NB4 (cell line): ENCODE measurements at regions not wholly inside any gene's neighbourhood (a gene's known extent, or its start where the extent isn't known, plus 50 kb on each side); places are given as distances from the start of the nearest gene placed in this dataset.

Experiments used
- DNase-seq: peaks from one replicate; pipeline ENCODE4 v3.0.0; 2010; ENCODE audit warnings: low read depth
- H3K4me3 ChIP-seq: one replicate; pipeline ENCODE4 v1.5.1; 2011; ENCODE audit warnings: mild to moderate bottlenecking, low read depth, low read length, moderate library complexity
- MYC ChIP-seq: IDR thresholded peaks from 2 replicates; pipeline ENCODE4 v1.6.1; 2011; ENCODE audit warnings: low read depth, low read length
- POLR2A ChIP-seq: IDR thresholded peaks from 2 replicates; pipeline ENCODE4 v1.6.1; 2011; ENCODE audit warnings: mild to moderate bottlenecking; ENCODE audit not compliant: insufficient read length; ENCODE audit errors: extremely low read depth
- TF ChIP-seq, protein P1 (sequence below): IDR thresholded peaks from one replicate; pipeline ENCODE4 v1.5.1; 2012; ENCODE audit warnings: low read depth, low read length
- TF ChIP-seq, protein P2 (sequence below): IDR thresholded peaks from 2 replicates; pipeline ENCODE4 v1.6.1; 2011; ENCODE audit warnings: low read depth, low read length

DNA sequence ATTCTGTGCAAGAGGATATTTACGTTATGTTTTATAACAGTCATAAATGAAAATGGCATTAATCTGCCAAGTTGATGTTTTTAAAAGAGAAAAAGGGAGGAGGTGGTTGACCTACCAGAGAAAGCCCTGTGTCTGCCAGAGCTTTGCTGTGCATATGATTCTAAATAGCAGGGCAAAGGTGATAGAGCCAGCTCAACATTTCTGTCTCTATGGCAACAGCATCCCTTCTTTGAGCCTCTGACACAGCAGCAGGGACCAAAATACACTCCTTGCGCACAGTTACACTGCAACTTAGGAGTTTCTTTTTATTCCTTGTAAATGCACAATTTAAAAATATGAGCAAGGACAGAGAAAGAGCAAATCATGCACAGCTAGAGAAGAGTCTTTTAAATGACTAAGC is 133.3 kb upstream of the RAI2 start:
- DNase-seq: no peak
- TF ChIP-seq, protein P1, sequence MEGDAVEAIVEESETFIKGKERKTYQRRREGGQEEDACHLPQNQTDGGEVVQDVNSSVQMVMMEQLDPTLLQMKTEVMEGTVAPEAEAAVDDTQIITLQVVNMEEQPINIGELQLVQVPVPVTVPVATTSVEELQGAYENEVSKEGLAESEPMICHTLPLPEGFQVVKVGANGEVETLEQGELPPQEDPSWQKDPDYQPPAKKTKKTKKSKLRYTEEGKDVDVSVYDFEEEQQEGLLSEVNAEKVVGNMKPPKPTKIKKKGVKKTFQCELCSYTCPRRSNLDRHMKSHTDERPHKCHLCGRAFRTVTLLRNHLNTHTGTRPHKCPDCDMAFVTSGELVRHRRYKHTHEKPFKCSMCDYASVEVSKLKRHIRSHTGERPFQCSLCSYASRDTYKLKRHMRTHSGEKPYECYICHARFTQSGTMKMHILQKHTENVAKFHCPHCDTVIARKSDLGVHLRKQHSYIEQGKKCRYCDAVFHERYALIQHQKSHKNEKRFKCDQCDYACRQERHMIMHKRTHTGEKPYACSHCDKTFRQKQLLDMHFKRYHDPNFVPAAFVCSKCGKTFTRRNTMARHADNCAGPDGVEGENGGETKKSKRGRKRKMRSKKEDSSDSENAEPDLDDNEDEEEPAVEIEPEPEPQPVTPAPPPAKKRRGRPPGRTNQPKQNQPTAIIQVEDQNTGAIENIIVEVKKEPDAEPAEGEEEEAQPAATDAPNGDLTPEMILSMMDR: no peak
- TF ChIP-seq MYC: no peak
- TF ChIP-seq, protein P2, sequence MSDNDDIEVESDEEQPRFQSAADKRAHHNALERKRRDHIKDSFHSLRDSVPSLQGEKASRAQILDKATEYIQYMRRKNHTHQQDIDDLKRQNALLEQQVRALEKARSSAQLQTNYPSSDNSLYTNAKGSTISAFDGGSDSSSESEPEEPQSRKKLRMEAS: no peak
- H3K4me3 ChIP-seq: no peak overlapping the region

DNA sequence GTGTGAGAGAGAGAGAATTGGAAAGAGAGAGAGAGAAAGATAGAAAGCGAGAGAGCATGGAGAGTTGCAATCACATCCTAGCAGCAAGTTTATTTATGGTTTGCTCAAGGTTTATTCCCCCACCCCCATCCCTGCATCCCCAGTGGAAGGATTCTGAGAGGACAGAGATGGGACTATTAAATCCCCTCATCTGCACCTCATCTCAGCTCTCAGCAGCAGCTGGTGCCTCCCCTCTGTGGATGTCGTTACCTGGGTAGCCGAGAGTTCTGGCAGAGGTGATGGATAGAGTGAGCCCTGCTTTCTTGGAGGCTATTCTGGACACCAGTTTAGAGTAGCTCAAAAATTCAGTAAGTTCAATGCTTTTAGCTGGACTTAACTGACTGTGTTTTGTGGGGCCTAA is 132.0 kb upstream of the RAI2 start:
- DNase-seq: no peak
- H3K4me3 ChIP-seq: no peak overlapping the region
- TF ChIP-seq, protein P1: no peak
- TF ChIP-seq, protein P2: no peak

DNA sequence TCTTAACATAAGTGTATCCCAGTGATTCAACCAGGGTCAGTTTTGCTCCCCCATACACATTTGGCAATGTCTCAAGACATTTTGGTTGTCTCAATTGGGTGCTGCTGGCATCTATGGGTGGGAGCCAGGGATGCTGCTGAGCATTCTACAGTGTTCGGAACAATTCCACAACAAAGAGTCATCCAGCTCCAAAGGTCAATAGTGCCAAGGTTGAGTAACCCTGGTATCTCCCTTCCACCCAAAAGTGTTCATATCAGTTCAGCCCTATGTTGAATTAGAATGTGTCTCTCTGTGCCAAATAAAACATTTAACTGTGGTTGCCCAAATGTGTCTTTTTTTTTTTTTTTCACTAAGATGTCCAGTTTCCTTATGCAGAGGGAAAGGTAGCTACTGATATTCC is 129.4 kb upstream of the RAI2 start:
- TF ChIP-seq POLR2A (no peak), MYC (no peak)
- TF ChIP-seq, protein P1: no peak
- TF ChIP-seq, protein P2: no peak
- H3K4me3 ChIP-seq: no peak overlapping the region
- DNase-seq: no peak

DNA sequence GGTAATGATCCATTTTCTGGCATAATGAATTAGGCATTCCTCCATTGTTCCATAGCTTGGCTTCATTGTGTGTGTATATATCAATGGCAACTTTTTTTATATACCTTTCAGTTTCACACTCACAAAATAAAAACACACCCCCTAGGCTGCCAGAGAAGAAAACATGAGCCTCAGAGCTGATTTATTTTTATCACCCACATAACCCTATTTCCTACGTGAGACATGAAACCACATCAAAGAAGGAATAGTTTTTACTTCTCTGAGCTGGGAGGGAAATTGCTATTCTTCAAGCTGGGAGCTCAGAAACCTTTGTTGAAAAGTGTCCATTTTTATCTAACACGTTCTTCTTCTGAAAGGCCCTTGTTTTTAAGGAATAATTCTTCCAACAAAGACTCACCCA is 126.7 kb upstream of the RAI2 start:
- no peak overlapping the region for H3K4me3 ChIP-seq
- TF ChIP-seq, protein P2: no peak
- TF ChIP-seq, protein P1: no peak
- TF ChIP-seq MYC: no peak
- TF ChIP-seq POLR2A: no peak
- no peak for DNase-seq

DNA sequence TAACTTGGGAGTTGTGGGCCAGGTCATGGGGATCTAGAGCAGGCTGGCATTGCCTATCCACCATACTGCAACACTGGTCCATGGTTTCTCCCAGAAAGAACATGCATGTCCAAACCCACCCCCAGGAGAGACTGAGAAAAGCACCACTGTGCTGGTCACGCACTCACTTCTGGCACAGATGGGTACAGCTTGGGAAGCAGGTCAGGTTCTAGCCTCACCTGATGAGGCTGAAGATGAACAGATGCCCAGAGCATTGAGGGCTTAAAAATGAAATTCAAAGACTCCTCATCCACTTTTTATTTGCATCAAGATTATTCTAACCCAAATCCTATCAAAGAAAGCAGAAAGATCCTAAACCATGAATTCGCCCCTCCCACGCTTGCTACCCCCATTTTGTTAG is 125.9 kb upstream of the RAI2 start:
- TF ChIP-seq MYC: no peak
- TF ChIP-seq POLR2A: no peak
- TF ChIP-seq, protein P2: no peak
- TF ChIP-seq, protein P1: no peak
- no peak overlapping the region for H3K4me3 ChIP-seq

DNA sequence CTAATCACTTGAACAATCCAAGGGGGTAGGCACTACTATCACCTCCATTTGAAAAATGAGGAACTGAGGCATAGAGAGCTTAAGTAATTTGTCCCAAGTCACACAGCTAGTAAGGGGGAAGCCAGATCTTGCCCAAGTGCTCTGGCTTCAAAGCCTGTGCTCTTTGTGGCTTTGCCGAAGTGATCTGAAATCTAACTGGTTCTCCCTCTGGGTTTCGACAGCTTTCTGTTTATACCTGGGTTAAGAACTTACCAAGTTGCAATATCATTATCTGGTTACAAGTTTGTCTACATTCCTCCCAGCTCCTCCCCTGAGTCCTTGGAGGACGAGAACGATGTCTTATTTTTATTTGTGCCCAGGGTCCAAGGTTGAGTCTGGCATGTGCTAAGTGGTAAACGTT is 125.3 kb upstream of the RAI2 start:
- no peak overlapping the region for H3K4me3 ChIP-seq
- no peak for DNase-seq
- no peak for TF ChIP-seq POLR2A
- TF ChIP-seq MYC: no peak
- TF ChIP-seq, protein P1: no peak
- TF ChIP-seq, protein P2: no peak

More for the DNA sequence above, 125.9 kb upstream of the RAI2 start:
- no peak for DNase-seq
